H1 (cell line): ENCODE measurements at regions not wholly inside any gene's neighbourhood (a gene's known extent, or its start where the extent isn't known, plus 50 kb on each side); places are given as distances from the start of the nearest gene placed in this dataset.

Experiments
- CREB1 ChIP-seq: IDR thresholded peaks from 2 replicates; pipeline ENCODE4 v1.6.1; 2012; ENCODE audit warnings: inconsistent platforms
- POLR2A ChIP-seq, 2 experiments: IDR thresholded peaks; 1 replicate in 1 of 2; 2 replicates in 1 of 2; pipeline ENCODE4 v1.6.1; 2011; ENCODE audit warnings: low read depth in 2 of 2, low read length in 2 of 2, mild to moderate bottlenecking in 2 of 2; ENCODE audit errors: control extremely low read depth in 1 of 2
- SP1 ChIP-seq: IDR thresholded peaks from 2 replicates; pipeline ENCODE4 v1.6.1; 2011; ENCODE audit warnings: low read depth, low read length
- TF ChIP-seq, protein P1 (sequence below): IDR thresholded peaks from 2 replicates; pipeline ENCODE4 v1.6.1; 2012; ENCODE audit warnings: inconsistent platforms

DNA sequence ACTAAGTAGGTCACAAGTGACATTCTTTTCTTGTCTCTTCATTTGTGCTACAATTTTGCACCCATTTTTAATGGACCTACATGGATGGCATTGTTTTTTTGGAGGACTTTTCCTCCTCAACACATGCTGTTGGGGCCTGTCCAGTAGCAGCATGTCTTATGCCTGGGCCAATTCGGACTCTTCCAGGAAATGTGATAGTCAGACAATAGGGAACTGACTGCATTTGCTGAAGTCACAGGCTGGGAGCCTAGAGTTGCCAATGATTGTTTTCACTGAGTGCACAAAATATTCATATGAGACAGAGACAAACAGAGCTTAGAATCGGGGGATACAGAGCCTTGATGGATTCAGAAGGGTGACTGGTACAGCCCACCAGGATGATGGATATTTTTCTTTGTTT lies 867.3 kb upstream of the GOT2 start (continued):
- TF ChIP-seq, protein P1, sequence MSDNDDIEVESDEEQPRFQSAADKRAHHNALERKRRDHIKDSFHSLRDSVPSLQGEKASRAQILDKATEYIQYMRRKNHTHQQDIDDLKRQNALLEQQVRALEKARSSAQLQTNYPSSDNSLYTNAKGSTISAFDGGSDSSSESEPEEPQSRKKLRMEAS, result no peak
- TF ChIP-seq CREB1, result no peak
- TF ChIP-seq POLR2A (IDR thresholded peaks at IDR 0.05; ENCODE audit: control extremely low read depth in 1 of 2, low read depth in 2 of 2, low read length in 2 of 2), result no peak
- no peak for TF ChIP-seq SP1
